Urinary bladder (tissue), 3 donors: ENCODE measurements at regions not wholly inside any gene's neighbourhood (a gene's known extent, or its start where the extent isn't known, plus 50 kb on each side); places are given as distances from the start of the nearest gene placed in this dataset.
"Not testable (repeated sequence)": the region's sequence is repeated elsewhere in the genome, so short reads cannot be mapped to it uniquely, and the experiment has no call there.

ENCODE experiments used
- DNase-seq: peaks from one replicate; pipeline ENCODE4 v3.0.0-alpha.2; 2015; ENCODE audit errors: extremely low spot score
- H3K27ac ChIP-seq: one replicate; pipeline ENCODE4 v1.5.1; 2013; ENCODE audit warnings: low read depth, mild to moderate bottlenecking, moderate library complexity
- H3K36me3 ChIP-seq: one replicate; pipeline ENCODE4 v1.6.1; 2013; ENCODE audit warnings: mild to moderate bottlenecking, moderate library complexity; ENCODE audit not compliant: insufficient read depth
- H3K4me1 ChIP-seq: one replicate; pipeline ENCODE4 v1.6.1; 2013; ENCODE audit warnings: mild to moderate bottlenecking, moderate library complexity; ENCODE audit not compliant: insufficient read depth
- H3K4me3 ChIP-seq: one replicate; pipeline ENCODE4 v1.5.1; 2013; ENCODE audit warnings: low read depth, low read length
- WGBS: extraction: QIAGEN DNeasy Blood & Tissue Kit; methylation state at CpG from one replicate; pipeline ENCODE4 v1.1.7; 2013; 5-methylcytosine and 5-hydroxymethylcytosine counted together
- donor health status: healthy with polysubstance abuse.
- donor health status: healthy.

- no peak for DNase-seq
- Histone ChIP-seq H3K27ac (no peak overlapping the region), H3K4me3 (no peak overlapping the region), H3K36me3 (no peaks in the 10 kb centered on the region), H3K4me1 (no peaks in the 10 kb centered on the region)
Observed at GRCh38 chr3:109696932-109697331, 359.6 kb upstream of the DPPA4 start.

GRCh38 chr3:109702252-109702651 is 364.9 kb upstream of the DPPA4 start:
- no peak overlapping the region for H3K4me3 ChIP-seq
- no peak for DNase-seq
- WGBS, result 21% methylated on average over 1 of the region's 1 CpG
- H3K27ac ChIP-seq, result no peak overlapping the region
- H3K4me1 ChIP-seq, result no peaks in the 10 kb centered on the region
- no peaks in the 10 kb centered on the region for H3K36me3 ChIP-seq

GRCh38 chr3:109702976-109703375 is 365.6 kb upstream of the DPPA4 start:
- WGBS, result 64% methylated on average over 2 of the region's 2 CpGs
- Histone ChIP-seq H3K27ac (no peak overlapping the region), H3K36me3 (no peaks in the 10 kb centered on the region), H3K4me1 (no peaks in the 10 kb centered on the region), H3K4me3 (no peak overlapping the region)
- DNase-seq, result no peak

GRCh38 chr3:109705133-109705532 is 367.8 kb upstream of the DPPA4 start:
- 100% methylated on average over 1 of the region's 1 CpG for WGBS
- H3K4me3 ChIP-seq, H3K36me3 ChIP-seq, H3K4me1 ChIP-seq, H3K27ac ChIP-seq, DNase-seq: not testable (repeated sequence)

- no peak for DNase-seq
- H3K4me3 ChIP-seq, result no peak overlapping the region
- no peaks in the 10 kb centered on the region for H3K4me1 ChIP-seq
- WGBS, result 64% methylated on average over 2 of the region's 2 CpGs
- H3K36me3 ChIP-seq, result no peaks in the 10 kb centered on the region
- H3K27ac ChIP-seq, result no peak overlapping the region
Observed at GRCh38 chr3:109707617-109708016, 370.3 kb upstream of the DPPA4 start.

- no peak overlapping the region for H3K27ac ChIP-seq
- no peak overlapping the region for H3K4me3 ChIP-seq
- WGBS, result 73% methylated on average over 2 of the region's 2 CpGs
- DNase-seq, result no peak
- no peaks in the 10 kb centered on the region for H3K4me1 ChIP-seq
- no peaks in the 10 kb centered on the region for H3K36me3 ChIP-seq
Observed at GRCh38 chr3:109713288-109713687, 375.9 kb upstream of the DPPA4 start.

GRCh38 chr3:109715707-109716106 is 378.4 kb upstream of the DPPA4 start:
- Histone ChIP-seq H3K27ac (no peak overlapping the region), H3K4me3 (no peak overlapping the region), H3K36me3 (no peaks in the 10 kb centered on the region), H3K4me1 (no peaks in the 10 kb centered on the region)
- DNase-seq, result no peak
- WGBS, result 59% methylated on average over 3 of the region's 3 CpGs

GRCh38 chr3:109718850-109719249 is 381.5 kb upstream of the DPPA4 start:
- H3K27ac ChIP-seq, result no peak overlapping the region
- no peak overlapping the region for H3K4me3 ChIP-seq
- DNase-seq, result no peak
- 85% methylated on average over 4 of the region's 4 CpGs for WGBS
- no peaks in the 10 kb centered on the region for H3K36me3 ChIP-seq
- no peaks in the 10 kb centered on the region for H3K4me1 ChIP-seq

GRCh38 chr3:109728861-109729494 is 391.6 kb upstream of the DPPA4 start:
- no peak overlapping the region for H3K4me3 ChIP-seq
- no peaks in the 10 kb centered on the region for H3K4me1 ChIP-seq
- no peak for DNase-seq
- H3K36me3 ChIP-seq, result no peaks in the 10 kb centered on the region
- 73% methylated on average over 1 of the region's 1 CpG for WGBS
- no peak overlapping the region for H3K27ac ChIP-seq

GRCh38 chr3:109731639-109732473 is 394.5 kb upstream of the DPPA4 start:
- Histone ChIP-seq H3K4me3 (no peak overlapping the region), H3K36me3 (no peaks in the 10 kb centered on the region), H3K27ac (no peak overlapping the region), H3K4me1 (no peaks in the 10 kb centered on the region)
- no peak for DNase-seq
- 75% methylated on average over 6 of the region's 6 CpGs for WGBS

- Histone ChIP-seq H3K4me3 (no peak overlapping the region), H3K36me3 (no peaks in the 10 kb centered on the region), H3K4me1 (no peaks in the 10 kb centered on the region), H3K27ac (no peak overlapping the region)
- no peak for DNase-seq
- 36% methylated on average over 3 of the region's 3 CpGs for WGBS
Observed at GRCh38 chr3:109743981-109744380, 406.6 kb upstream of the DPPA4 start.

GRCh38 chr3:109772520-109772919 is 435.2 kb upstream of the DPPA4 start:
- 78% methylated on average over 5 of the region's 5 CpGs for WGBS
- Histone ChIP-seq H3K4me1 (no peaks in the 10 kb centered on the region), H3K36me3 (no peaks in the 10 kb centered on the region), H3K27ac (no peak overlapping the region), H3K4me3 (no peak overlapping the region)
- DNase-seq, result no peak

- no peak for DNase-seq
- Histone ChIP-seq H3K27ac (no peak overlapping the region), H3K36me3 (no peaks in the 10 kb centered on the region), H3K4me1 (no peaks in the 10 kb centered on the region), H3K4me3 (no peak overlapping the region)
- WGBS, result 81% methylated on average over 2 of the region's 2 CpGs
Observed at GRCh38 chr3:109774108-109774507, 436.8 kb upstream of the DPPA4 start.

- Histone ChIP-seq H3K36me3 (no peaks in the 10 kb centered on the region), H3K27ac (no peak overlapping the region), H3K4me3 (no peak overlapping the region), H3K4me1 (no peaks in the 10 kb centered on the region)
- DNase-seq, result no peak
- 90% methylated on average over 1 of the region's 1 CpG for WGBS
Observed at GRCh38 chr3:109784285-109784684, 446.9 kb upstream of the DPPA4 start.
